ENCODE measurements at regions not wholly inside any gene's neighbourhood (a gene's known extent, or its start where the extent isn't known, plus 50 kb on each side); places are given as distances from the start of the nearest gene placed in this dataset.

DNA sequence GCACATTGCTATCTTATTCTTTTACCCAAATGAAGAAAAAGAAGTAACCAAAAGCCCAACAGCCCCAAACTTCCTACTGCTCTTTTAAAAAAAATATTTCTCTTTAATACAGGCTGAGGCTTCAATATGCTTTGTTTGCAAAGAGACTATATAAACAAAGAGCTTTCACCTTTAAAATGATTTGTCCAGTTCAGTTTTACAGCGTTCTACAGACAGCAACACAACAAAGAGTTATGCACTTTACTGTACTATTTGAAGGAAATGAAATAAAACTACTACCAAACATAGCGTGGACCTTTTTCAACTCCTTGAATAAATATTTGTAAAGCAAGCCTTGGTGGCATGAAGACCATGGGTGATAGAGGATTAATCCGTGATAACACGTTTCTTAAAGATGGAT is 151.2 kb downstream of the FGF9 start:
- in situ Hi-C loops (cut with MboI; ENCODE audit: low sequenced_read_pairs in 4 of 4) (loop anchor here in 1 of 4 donors (25.0 kb wide), 1 partner anchor 110 kb away; no protein-coding TSS in a partner anchor), intact Hi-C loops (cut with DNase I; ENCODE audit: low total_unique reads) (no loop called here)
- no peaks in the 10 kb centered on the region for H3K36me3 ChIP-seq
- H3K27ac ChIP-seq, result no peak overlapping the region
- no peak for ATAC-seq
- H3K4me1 ChIP-seq, result no peaks in the 10 kb centered on the region
- H3K27me3 ChIP-seq, result no peaks in the 10 kb centered on the region
- no peak for DNase-seq
- no peaks in the 10 kb centered on the region for H3K9me3 ChIP-seq
- TF ChIP-seq, protein P1, sequence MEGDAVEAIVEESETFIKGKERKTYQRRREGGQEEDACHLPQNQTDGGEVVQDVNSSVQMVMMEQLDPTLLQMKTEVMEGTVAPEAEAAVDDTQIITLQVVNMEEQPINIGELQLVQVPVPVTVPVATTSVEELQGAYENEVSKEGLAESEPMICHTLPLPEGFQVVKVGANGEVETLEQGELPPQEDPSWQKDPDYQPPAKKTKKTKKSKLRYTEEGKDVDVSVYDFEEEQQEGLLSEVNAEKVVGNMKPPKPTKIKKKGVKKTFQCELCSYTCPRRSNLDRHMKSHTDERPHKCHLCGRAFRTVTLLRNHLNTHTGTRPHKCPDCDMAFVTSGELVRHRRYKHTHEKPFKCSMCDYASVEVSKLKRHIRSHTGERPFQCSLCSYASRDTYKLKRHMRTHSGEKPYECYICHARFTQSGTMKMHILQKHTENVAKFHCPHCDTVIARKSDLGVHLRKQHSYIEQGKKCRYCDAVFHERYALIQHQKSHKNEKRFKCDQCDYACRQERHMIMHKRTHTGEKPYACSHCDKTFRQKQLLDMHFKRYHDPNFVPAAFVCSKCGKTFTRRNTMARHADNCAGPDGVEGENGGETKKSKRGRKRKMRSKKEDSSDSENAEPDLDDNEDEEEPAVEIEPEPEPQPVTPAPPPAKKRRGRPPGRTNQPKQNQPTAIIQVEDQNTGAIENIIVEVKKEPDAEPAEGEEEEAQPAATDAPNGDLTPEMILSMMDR (IDR thresholded peaks at IDR 0.05 in 4 of 5, conservative IDR thresholded peaks at IDR 0.05 in 1 of 5), result no peak
- no peak for TF ChIP-seq POLR2A (IDR thresholded peaks at IDR 0.05)
- no peak overlapping the region for H3K4me3 ChIP-seq

DNA sequence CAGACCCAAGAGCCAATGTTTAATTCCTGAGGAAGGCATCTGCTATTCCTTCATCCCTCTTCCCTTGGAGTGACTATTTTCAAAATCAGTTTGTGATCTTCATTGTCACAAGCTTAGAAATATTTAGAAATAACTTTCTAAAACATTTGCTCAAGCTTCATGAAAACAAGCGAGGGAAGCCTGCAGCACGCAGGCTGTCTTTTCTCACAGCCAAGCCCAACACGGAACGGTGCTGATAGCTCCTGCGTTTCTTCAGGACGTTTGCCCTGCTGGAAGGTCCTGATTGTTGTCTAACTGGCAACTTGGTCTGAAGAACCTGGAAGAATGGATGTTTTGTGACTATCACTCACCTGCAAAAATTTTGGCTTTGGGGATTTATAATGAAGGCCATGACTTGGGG is 152.5 kb downstream of the FGF9 start:
- no peaks in the 10 kb centered on the region for H3K27me3 ChIP-seq
- H3K36me3 ChIP-seq, result no peaks in the 10 kb centered on the region
- H3K27ac ChIP-seq, result no peak overlapping the region
- no peak for ATAC-seq
- H3K4me1 ChIP-seq, result no peaks in the 10 kb centered on the region
- intact Hi-C loops (cut with DNase I; ENCODE audit: low total_unique reads) (no loop called here), in situ Hi-C loops (cut with MboI; ENCODE audit: low sequenced_read_pairs in 4 of 4) (loop anchor here in 1 of 4 donors (25.0 kb wide), 1 partner anchor 111 kb away; no protein-coding TSS in a partner anchor)
- no peak overlapping the region for H3K4me3 ChIP-seq
- no peak for DNase-seq
- TF ChIP-seq POLR2A (IDR thresholded peaks at IDR 0.05), result no peak
- H3K9me3 ChIP-seq, result no peaks in the 10 kb centered on the region

DNA sequence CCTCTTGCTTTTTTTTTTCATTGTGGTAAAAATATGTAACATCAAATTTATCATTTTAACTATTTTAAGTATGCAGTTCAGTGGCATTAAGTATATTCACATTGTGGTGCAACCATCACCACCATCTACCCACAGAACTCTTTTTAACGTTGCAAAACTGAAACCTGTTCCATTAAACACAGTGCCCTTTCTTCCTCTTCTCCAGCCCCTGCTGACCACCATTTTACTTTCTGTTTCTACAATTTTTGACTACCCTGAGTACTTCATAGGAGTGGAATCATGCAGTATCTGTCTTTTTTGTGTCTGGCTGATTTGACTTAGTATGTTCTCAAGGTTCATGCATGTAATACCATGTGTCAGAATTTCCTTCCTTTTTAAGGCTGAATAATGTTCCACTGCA is 153.1 kb downstream of the FGF9 start:
- DNase-seq (no peak), ATAC-seq (no peak)
- Histone ChIP-seq H3K4me3 (no peak overlapping the region), H3K4me1 (no peaks in the 10 kb centered on the region), H3K9me3 (no peaks in the 10 kb centered on the region), H3K27ac (no peak overlapping the region), H3K36me3 (no peaks in the 10 kb centered on the region), H3K27me3 (no peaks in the 10 kb centered on the region)
- intact Hi-C loops (cut with DNase I; ENCODE audit: low total_unique reads), result no loop called here
- in situ Hi-C loops (cut with MboI; ENCODE audit: low sequenced_read_pairs in 4 of 4), result loop anchor here in 1 of 4 donors (25.0 kb wide), 1 partner anchor 112 kb away; no protein-coding TSS in a partner anchor
- TF ChIP-seq, protein P1 (IDR thresholded peaks at IDR 0.05 in 4 of 5, conservative IDR thresholded peaks at IDR 0.05 in 1 of 5), result no peak
- TF ChIP-seq POLR2A (IDR thresholded peaks at IDR 0.05), result no peak

DNA sequence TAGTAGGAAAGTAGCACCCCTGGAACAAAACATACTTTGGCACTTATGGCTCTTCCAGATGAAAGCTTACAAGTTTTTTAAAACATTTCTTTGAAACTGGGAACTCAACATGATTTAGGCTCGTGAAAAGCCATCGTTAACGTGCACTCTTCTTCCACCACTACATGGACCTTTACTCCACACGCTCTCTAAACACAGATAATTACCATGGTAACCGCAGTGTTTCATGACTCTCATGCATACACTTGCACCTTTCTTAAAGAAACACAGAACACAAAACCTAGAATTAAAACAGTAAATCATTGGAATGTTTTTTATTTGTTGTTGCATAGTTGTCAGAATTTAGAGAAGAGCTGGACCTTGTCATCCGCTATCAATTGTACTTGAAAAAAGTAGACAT is 154.3 kb downstream of the FGF9 start:
- H3K4me3 ChIP-seq, result no peak overlapping the region
- no peaks in the 10 kb centered on the region for H3K4me1 ChIP-seq
- intact Hi-C loops (cut with DNase I; ENCODE audit: low total_unique reads) (no loop called here), in situ Hi-C loops (cut with MboI; ENCODE audit: low sequenced_read_pairs in 4 of 4) (no loop called here)
- no peak for ATAC-seq
- no peaks in the 10 kb centered on the region for H3K36me3 ChIP-seq
- no peak for TF ChIP-seq POLR2A (IDR thresholded peaks at IDR 0.05)
- TF ChIP-seq, protein P1 (IDR thresholded peaks at IDR 0.05 in 4 of 5, conservative IDR thresholded peaks at IDR 0.05 in 1 of 5), result no peak
- no peak overlapping the region for H3K27ac ChIP-seq
- no peaks in the 10 kb centered on the region for H3K9me3 ChIP-seq
- DNase-seq, result no peak
- no peaks in the 10 kb centered on the region for H3K27me3 ChIP-seq

DNA sequence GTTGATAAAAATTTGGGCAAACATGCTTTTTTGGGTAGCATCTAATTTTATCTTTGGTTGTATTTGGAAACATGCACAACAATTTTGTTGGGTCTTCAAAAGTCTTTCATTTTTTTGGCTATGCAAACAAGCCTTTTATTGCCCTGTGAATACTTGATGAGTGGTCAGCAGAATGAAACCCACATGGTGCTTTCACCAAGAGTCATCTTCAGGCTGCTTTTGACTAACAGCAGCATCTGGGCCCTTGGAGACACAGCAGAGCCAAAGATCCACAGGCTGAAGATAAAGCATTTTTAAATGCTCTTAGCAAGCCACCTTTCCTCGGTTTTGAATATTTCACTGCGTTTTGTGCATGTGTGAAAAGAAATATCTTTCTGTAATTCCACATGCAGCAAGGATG is 154.9 kb downstream of the FGF9 start:
- Histone ChIP-seq H3K36me3 (no peaks in the 10 kb centered on the region), H3K27me3 (no peaks in the 10 kb centered on the region), H3K27ac (no peak overlapping the region), H3K4me1 (no peaks in the 10 kb centered on the region), H3K4me3 (no peak overlapping the region), H3K9me3 (no peaks in the 10 kb centered on the region)
- in situ Hi-C loops (cut with MboI; ENCODE audit: low sequenced_read_pairs in 4 of 4) (no loop called here), intact Hi-C loops (cut with DNase I; ENCODE audit: low total_unique reads) (no loop called here)
- TF ChIP-seq POLR2A (IDR thresholded peaks at IDR 0.05), result no peak
- TF ChIP-seq, protein P1 (IDR thresholded peaks at IDR 0.05 in 4 of 5, conservative IDR thresholded peaks at IDR 0.05 in 1 of 5), result no peak
- no peak for DNase-seq
- ATAC-seq, result no peak

All from gastrocnemius medialis (tissue), 4 donors.